ENCODE measurements at regions not wholly inside any gene's neighbourhood (a gene's known extent, or its start where the extent isn't known, plus 50 kb on each side); places are given as distances from the start of the nearest gene placed in this dataset.

DNA sequence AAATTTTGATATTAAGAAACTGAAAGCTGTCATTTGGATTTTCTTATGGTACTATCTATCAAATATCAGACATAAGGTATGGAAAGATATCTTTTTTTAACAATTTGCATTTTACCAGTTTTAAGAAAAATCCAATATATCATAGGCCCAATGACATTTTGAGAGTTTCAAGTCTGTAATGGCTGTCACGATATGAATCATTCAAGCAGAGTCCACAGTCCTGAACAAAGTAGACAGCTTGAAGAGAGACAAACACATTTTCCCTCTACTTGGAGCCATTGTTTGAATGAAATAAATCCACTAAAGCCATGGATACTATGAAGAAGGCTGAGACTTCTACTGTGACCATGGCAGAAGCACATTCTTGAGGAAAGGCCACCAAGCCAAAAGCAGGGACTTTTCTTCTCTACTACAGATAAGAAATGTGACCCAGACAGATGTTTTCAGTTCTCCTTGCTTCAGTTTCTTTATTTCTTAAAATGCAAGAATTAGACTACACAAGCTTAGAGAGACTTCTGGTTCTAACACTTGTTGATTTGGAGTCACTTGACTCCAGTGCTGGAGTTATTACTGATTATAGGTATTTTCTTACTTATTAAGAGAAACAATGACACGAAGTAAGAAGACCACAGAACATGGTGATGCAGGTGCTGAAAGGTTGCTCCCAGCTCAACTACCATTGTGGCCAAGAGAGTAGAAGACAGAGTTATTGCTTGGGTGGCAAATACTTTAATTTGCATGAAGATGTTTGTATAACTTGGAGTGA is 429.1 kb downstream of the KIF20B start:
- TF ChIP-seq, protein P1, sequence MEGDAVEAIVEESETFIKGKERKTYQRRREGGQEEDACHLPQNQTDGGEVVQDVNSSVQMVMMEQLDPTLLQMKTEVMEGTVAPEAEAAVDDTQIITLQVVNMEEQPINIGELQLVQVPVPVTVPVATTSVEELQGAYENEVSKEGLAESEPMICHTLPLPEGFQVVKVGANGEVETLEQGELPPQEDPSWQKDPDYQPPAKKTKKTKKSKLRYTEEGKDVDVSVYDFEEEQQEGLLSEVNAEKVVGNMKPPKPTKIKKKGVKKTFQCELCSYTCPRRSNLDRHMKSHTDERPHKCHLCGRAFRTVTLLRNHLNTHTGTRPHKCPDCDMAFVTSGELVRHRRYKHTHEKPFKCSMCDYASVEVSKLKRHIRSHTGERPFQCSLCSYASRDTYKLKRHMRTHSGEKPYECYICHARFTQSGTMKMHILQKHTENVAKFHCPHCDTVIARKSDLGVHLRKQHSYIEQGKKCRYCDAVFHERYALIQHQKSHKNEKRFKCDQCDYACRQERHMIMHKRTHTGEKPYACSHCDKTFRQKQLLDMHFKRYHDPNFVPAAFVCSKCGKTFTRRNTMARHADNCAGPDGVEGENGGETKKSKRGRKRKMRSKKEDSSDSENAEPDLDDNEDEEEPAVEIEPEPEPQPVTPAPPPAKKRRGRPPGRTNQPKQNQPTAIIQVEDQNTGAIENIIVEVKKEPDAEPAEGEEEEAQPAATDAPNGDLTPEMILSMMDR (IDR thresholded peaks at IDR 0.05; ENCODE audit: low read depth, low read length, missing input control): no peak
- TF ChIP-seq JUND (IDR thresholded peaks at IDR 0.05): no peak
- TF ChIP-seq, protein P2, sequence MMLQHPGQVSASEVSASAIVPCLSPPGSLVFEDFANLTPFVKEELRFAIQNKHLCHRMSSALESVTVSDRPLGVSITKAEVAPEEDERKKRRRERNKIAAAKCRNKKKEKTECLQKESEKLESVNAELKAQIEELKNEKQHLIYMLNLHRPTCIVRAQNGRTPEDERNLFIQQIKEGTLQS (IDR thresholded peaks at IDR 0.05): no peak
